Astrocyte of the cerebellum (primary cell): ENCODE measurements at regions not wholly inside any gene's neighbourhood (a gene's known extent, or its start where the extent isn't known, plus 50 kb on each side); places are given as distances from the start of the nearest gene placed in this dataset.

Experiments used
- DNase-seq: peaks from one replicate; pipeline ENCODE4 v3.0.0-alpha.2; 2011; ENCODE audit warnings: low read depth
- H3K4me3 ChIP-seq: 2 replicates; pipeline ENCODE4 v1.5.1; 2011; ENCODE audit warnings: mild to moderate bottlenecking, low read depth, low read length, moderate library complexity
- in situ Hi-C: cut with HindIII; loops from 2 replicates; pipeline ENCODE4 v1.10.0; 2017; ENCODE audit warnings: low sequenced_read_pairs
- TF ChIP-seq, protein P1 (sequence below): IDR thresholded peaks from 2 replicates; pipeline ENCODE4 v1.5.1; 2012; ENCODE audit warnings: low read length, low read depth, moderate library complexity, mild to moderate bottlenecking; ENCODE audit errors: missing control alignments

DNA sequence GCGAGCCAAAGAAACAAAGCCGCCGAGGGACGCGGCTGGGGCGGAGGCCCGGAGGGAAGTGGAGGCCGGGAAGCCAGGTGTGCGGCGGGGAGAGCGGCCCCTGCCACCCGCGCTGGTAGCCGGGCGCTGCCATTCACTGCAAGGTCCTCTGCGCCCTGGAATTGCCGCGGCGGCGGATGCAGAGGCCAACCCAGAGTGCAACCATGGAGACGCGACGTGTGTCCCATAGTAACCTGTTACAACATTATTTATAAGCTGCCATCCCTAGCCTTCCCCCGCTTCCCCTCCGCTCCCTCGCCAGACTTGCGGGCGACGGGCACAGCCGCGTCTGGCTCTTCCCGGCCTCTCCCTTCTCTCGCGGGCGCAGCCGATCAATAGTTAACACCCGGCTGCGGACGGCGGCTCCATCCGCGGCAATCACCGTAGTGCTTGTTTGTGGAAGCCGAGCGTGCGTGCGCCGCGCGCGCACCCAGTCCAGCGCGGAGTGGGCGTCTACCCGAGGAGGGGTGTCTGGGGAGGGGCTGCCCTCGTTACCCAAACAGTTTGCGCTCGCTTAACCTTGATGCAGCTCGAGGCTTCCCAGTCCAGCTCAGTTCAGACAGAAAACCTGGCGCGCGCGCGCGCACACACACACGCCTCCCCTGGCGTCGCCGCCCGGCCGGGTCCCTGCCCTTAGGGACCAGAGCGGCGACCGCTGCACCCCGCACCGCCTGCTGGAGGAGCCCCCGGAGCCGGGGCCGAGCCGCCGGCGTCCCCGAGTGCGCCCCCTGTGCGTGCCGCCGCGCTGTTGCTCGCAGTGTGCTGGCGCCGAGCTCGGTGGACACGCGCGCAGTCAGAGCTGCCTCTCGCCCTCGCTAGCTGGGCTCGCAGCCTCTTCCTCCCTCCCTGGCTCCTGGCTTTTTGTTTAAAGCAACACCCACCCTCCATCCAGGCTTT lies 165.4 kb upstream of the DPP6 start:
- DNase-seq: no peak
- in situ Hi-C loops: no loop called here
- H3K4me3 ChIP-seq: peak overlapping the region; percentile 24
- TF ChIP-seq, protein P1, sequence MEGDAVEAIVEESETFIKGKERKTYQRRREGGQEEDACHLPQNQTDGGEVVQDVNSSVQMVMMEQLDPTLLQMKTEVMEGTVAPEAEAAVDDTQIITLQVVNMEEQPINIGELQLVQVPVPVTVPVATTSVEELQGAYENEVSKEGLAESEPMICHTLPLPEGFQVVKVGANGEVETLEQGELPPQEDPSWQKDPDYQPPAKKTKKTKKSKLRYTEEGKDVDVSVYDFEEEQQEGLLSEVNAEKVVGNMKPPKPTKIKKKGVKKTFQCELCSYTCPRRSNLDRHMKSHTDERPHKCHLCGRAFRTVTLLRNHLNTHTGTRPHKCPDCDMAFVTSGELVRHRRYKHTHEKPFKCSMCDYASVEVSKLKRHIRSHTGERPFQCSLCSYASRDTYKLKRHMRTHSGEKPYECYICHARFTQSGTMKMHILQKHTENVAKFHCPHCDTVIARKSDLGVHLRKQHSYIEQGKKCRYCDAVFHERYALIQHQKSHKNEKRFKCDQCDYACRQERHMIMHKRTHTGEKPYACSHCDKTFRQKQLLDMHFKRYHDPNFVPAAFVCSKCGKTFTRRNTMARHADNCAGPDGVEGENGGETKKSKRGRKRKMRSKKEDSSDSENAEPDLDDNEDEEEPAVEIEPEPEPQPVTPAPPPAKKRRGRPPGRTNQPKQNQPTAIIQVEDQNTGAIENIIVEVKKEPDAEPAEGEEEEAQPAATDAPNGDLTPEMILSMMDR: no peak

DNA sequence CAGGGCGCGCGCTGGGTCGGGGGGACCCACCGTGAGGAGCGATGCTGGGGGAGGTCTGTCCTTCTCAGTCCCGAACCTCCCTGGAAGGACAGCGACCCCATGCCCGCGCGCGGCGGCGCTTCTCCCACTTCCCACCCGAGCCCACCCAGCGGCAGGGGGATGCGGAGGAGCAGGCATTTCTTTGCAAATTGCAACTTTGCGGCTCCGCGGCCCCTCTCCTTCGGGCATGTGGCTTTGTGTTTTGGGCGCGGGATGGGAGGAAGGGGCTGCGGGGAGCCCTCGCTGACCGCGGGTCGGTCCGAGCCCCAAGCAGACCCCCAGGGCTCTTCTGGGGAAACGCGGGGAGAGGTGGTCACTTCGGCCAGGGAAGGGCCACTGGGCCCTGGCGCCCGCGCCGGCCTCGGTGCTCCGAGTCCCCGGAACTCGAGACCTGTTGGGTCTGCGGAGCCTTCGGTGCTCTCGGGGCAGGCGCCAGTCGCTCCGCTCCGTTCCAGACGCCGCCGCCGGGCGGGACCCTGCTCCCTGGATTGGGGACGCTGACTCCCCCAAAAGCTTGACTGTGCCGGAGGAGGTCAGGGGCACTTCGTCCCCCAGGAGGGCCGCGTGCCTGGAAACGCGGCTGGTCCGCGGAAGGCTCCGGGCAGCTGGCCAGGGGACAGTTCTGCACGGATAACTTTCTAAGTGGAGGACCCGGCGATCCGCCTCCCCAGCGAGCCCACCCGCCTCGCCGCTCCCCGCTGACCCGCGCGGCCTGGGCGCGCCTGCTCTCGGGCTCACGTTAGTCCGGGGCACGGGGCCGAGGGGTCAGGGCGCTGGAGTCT lies 164.2 kb upstream of the DPP6 start:
- TF ChIP-seq, protein P1: no peak
- in situ Hi-C loops: no loop called here
- DNase-seq: no peak
- H3K4me3 ChIP-seq: no peak overlapping the region

DNA sequence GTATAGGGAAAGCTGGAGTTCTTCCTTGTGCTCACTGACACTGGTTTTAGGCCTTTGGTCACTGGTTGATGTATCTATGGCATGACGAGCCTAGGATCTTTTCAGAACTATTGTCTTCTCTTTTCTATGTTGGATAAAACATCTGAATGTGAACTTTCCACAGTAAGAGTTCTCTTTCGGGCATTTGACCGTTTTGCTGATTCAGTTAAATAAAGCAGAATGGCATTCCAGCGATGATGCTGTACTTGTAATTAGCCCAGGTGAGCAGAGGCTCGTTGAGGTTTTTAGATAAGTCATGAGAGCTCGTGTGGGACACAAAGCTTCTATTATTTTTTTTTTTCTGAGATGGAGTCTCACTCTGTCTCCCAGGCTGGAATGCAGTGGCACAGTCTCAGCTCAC lies 160.2 kb upstream of the DPP6 start:
- DNase-seq: no peak
- H3K4me3 ChIP-seq: no peak overlapping the region
- TF ChIP-seq, protein P1: no peak
- in situ Hi-C loops: no loop called here

DNA sequence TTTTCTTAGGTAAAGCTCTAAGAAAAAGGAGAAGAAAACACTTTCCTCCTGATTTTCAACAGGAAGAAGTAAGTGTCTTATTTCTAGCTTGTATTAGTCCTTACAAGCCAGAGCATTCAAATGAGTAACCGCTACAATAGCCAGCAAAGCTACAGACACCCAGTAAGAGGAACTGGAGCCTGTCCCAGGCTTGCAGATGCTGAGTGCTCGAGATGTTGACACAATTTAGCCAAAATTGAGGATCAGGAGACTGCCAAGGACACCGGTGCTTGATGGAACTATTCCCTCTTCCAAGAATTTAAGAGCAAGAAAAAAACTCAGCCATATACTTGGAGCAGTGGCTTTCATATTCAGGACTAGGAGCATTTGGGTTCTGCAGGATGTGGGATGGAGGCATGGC lies 149.3 kb upstream of the DPP6 start:
- TF ChIP-seq, protein P1: no peak
- in situ Hi-C loops: no loop called here
- no peak for DNase-seq
- no peak overlapping the region for H3K4me3 ChIP-seq

DNA sequence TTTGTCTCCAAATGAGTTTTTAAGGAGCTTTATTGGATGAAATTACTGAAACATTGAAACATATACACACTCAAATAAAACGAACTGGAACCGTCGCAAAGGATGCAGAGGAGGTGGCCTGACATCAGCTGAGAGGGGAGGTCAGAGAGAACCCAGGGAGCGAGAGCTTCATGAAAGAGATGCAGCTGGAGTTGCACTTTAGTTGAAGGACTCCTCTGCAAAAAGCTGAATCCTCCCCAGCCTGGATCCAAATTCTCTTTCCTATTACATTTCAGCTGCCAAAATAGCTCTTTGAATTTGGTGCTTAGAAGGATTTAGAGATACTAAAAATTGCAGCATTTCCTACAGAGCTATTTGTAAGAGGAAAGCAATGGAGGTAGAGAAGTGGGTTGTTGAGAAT lies 140.0 kb upstream of the DPP6 start:
- TF ChIP-seq, protein P1: no peak
- H3K4me3 ChIP-seq: no peak overlapping the region
- in situ Hi-C loops: no loop called here
- no peak for DNase-seq

DNA sequence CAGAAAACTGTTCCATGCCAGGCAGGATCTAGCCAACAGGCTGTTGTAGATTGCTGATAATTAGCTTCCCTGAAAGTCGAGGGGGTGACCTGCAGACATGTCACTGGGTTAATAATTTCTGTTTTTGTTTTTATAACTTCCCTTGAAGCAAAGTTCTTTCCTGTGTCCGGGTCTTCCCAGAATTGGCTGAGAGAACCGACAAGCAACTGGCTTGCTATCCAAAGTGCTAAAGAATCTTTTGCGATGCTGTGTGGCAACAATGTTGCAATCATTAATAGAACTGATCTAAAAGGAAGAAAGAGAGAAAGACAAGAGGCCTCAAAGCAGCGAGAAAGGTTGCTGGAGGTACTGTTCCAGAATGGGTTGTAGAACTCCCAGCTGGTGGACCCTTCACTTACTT lies 132.1 kb upstream of the DPP6 start:
- TF ChIP-seq, protein P1: no peak
- in situ Hi-C loops: no loop called here
- DNase-seq: no peak
- no peak overlapping the region for H3K4me3 ChIP-seq
